PC-3 (cell line): ENCODE measurements at regions not wholly inside any gene's neighbourhood (a gene's known extent, or its start where the extent isn't known, plus 50 kb on each side); places are given as distances from the start of the nearest gene placed in this dataset.

Experiments
- EZH2 ChIP-seq: fragments of 300-600 bp; sonication (generic); IDR thresholded peaks from one replicate; pipeline ENCODE4 v1.6.1; 2017; ENCODE audit warnings: antibody characterized with exemption, mild to moderate bottlenecking, low read length; ENCODE audit not compliant: unreplicated experiment
- TF ChIP-seq, protein P1 (sequence below): fragments of 300-600 bp; sonication (generic); conservative IDR thresholded peaks from 2 replicates; pipeline ENCODE4 v1.5.1; 2017; ENCODE audit warnings: antibody characterized with exemption, low read depth, mild to moderate bottlenecking, low read length

DNA sequence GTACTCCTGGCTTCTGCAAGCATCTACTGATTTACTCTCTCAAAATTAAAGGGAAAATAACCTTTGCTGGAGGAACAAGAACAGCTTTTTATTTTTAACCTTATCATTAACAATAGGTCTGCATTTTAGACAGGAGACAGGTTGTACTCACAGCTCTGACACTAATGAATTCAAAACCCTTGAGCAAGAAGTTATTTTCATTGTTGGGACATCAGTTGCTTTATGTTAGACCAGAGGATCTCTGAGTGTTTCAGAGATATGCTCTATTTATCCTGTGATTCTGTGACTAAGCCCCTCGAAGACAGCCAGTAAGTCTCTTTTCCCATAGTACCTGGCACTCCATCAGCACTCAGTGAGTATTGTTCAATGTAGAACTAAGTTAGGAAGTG lies 190.2 kb upstream of the PCSK5 start:
- TF ChIP-seq, protein P1, sequence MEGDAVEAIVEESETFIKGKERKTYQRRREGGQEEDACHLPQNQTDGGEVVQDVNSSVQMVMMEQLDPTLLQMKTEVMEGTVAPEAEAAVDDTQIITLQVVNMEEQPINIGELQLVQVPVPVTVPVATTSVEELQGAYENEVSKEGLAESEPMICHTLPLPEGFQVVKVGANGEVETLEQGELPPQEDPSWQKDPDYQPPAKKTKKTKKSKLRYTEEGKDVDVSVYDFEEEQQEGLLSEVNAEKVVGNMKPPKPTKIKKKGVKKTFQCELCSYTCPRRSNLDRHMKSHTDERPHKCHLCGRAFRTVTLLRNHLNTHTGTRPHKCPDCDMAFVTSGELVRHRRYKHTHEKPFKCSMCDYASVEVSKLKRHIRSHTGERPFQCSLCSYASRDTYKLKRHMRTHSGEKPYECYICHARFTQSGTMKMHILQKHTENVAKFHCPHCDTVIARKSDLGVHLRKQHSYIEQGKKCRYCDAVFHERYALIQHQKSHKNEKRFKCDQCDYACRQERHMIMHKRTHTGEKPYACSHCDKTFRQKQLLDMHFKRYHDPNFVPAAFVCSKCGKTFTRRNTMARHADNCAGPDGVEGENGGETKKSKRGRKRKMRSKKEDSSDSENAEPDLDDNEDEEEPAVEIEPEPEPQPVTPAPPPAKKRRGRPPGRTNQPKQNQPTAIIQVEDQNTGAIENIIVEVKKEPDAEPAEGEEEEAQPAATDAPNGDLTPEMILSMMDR: no peak
- no peak for TF ChIP-seq EZH2
